ENCODE measurements at regions not wholly inside any gene's neighbourhood (a gene's known extent, or its start where the extent isn't known, plus 50 kb on each side); places are given as distances from the start of the nearest gene placed in this dataset.

DNA sequence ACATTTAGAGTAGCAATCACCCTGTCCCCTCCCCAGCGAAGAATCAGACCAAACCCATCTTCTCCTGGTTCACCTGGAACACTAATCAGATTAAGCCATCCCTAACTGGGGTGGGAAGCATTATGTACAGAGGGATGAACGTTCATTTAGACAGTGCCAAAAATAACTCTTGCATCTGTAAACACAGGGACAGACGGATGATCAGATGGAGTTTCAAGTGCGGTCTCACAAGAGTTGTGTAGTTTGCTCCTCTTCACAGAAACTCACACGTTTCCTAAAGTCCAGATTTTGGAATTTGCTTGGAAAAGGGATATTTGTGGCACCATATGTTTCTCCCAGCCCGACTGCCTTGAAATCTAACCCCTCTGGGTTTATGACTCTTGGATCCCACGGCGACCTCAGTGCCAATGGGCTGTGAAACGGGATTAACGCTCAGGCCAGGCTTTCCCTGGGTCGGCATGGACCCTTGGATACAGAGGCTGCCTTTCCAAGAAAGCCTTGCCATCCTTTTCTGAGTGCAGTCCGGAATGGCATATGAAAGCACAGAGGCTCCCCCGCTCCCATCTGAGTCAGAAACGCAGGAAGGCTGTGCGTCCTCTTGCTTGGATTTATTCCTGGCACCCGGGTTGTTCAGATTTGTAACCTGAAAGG, 293.2 kb upstream of the HABP2 start:
- DNase-seq: no peak

DNA sequence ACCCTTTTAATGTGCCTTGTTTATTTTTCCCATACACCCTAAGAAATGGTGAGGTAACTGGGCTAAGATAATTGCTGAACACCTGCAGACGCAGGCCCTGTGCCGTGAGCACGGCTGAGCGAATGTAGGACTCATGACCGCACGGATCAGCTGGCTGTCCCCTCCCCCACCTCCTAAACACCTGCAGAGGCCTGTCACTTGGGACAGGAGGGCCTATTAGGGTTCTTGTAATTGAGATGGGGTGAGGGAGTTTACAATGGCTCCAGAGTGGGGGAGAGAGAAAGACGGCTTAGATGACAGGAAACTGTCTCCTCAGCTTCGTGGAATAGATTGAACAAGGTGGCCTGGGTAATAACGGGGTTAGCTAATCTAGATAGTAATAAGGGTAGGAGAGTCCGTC, 291.7 kb upstream of the HABP2 start:
- DNase-seq: no peak

DNA sequence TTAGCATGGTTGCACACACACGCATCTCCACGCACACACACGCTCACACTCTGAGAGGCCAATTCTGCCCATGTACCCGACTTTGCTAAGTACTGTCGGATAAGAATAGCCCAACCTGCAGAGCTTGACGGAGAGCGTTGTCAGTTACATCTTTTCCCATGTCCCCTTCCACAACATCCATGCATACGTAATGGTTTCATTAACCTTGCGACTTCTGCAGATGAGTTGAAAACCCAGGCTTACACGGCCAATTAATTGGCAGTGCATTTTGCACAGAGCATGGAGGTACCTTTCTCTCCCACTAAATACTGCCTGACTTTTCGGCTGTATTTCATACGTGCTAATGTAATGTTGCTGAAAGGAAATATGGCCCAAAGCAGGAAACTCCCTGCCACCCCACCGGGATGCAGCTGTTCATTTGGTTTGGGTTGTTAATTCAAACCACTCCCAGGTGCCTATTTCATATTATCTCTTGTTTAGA, 291.2 kb upstream of the HABP2 start:
- DNase-seq: no peak

DNA sequence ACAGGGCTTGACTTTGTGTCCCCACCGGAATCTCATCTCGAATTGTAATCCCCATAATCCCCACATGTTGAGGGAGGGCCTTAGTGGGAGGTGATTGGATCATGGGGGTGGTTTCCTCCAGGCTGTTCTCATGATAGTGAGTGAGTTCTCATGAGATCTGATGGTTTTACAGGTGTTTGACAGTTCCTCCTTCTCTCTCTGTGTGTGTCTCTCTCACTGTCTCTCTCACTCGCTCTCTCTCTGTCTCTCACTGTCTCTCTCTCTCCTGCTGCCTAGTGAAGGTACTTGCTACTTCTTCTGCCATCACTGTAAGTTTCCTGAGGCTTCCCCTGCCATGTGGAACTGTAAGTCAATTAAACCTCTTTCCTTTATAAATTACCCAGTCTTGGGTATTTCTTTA, 289.8 kb upstream of the HABP2 start:
- no peak for DNase-seq

DNA sequence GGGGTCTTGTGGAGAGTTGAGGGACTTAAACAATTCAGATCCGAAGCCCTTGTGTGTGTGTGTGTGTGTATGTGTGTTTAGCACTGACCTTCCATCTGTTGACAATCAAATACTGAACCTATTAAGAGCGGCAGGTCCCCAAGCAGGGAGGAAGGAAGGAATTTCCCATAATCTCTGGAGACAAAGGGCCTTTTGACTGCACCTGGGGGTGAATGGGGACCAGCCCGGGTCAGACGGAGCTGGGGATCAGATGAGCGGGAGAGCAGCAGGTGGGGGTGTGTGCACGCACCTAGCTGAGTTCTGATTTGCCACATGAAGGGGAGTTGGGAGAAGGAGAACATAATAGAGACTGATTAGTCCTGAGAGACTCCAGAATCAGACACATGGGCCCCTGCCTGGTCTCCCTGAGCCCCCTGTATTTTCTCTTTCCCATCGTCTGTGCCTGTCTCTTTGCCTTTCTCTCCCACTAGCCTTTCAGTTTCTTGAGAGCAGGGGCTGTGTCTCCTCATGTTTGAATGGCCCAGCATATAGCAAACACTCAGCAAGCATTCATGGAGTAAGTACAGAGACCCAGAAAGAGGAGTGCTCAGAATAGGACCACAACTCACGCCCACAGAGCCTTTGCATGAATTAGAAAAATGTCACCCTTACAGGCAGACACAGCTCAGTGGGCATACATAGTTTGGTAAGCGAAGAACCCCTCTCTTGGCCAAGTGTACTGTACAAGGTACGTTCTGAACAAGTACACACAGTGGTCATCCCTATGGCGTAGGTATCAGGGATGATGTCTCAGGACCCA, 288.3 kb upstream of the HABP2 start:
- no peak for DNase-seq

DNA sequence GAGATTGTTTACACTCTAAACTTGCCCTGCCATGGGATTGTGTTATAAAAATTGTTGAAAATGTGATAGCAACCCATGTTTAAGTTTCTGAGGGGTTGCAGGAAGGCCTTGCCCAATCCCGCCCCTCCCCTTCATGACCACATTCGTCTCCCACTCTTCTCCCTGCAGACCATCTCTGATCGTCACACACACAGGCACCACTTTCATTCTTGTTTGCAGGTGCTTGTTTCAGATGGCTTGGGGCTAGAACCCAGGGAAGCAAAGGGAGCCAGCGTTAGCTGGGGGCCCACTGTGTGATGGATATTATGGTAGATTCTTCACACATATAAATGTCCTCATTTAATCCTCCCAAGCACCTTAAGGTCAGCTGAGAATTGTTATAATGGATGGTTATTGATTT, 286.7 kb upstream of the HABP2 start:
- no peak for DNase-seq

DNA sequence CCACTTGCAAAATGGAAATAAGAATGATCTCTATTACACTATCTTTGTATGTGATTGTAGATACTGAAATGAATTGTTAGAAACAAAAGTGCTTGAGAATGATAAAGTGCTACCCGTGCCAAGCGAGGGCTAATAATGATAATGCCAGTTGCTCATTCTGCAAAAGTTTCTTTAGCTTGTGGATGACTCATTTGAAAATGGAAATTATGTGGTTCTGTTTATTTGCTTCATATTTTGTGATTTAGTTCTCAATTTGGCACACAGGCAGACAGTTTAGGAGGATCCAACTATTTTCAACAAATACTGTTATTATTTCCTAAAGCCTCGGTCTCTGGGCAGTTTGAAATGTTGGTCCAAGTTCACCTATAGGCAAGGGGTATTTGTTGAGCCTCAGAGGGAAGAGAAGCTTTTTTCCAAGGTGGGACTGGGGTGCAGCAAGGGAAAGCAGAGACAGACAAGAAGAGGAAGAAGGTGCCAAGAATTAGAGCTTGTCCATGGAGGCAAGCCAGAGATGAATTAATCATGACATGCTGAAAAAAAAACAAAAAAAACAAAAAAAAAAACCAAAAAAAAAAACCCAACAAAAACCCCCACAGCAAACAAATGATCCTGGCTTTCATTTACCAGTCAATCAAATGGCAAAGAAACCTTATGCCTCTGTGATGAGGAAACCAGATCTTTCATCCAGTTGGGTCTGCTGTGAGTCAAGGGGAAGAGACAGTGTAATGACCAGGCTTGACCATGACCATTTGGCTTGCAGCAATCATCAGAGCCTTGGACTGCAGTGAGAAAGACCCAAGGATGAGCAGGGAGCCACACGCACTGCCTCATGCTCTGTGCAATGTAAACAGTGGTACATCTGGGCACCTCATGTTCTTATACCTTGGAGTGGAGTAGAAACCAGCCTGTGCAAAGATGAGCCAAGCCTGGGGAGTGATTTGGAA, 285.0 kb upstream of the HABP2 start:
- no peak for DNase-seq

DNA sequence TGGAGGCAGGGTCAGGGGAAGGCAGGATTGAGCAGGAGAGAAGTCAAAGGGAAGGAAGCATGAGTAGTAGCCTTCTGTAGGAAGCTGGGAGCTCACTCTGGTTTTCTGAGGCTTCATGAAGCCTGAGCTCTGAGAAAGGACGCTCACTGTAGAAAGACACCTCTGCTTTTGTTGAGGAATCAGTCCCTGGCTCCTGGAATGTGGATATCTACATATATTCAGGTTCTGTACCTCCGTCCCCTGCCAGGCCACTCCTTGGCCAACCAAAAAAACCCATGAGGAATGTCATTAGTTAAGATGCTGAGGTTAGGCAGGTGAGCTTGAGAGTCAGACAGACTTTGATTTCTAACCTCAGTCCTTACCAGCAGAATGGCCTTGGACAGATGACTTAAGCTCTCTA, 283.5 kb upstream of the HABP2 start:
- no peak for DNase-seq

DNA sequence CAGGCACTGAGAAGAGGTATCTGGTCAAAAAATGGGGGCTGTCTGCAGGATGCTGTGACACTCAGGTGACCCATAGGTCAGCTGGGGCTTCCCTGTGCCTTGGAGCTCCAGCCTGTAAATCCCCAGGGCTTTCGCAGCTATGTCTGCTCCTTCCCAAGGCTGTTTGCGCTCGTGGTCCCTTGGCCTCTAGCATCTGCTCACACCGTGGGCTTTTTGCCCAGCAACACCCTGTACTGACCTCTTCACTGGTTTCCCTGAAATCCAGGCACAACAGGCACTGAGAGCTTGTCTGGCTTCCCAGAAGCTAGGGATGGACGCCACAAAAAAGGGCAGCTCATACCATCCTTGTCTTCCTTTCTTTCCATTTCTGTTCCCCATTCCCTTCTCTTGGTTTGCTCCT, 280.3 kb upstream of the HABP2 start:
- DNase-seq: no peak

DNA sequence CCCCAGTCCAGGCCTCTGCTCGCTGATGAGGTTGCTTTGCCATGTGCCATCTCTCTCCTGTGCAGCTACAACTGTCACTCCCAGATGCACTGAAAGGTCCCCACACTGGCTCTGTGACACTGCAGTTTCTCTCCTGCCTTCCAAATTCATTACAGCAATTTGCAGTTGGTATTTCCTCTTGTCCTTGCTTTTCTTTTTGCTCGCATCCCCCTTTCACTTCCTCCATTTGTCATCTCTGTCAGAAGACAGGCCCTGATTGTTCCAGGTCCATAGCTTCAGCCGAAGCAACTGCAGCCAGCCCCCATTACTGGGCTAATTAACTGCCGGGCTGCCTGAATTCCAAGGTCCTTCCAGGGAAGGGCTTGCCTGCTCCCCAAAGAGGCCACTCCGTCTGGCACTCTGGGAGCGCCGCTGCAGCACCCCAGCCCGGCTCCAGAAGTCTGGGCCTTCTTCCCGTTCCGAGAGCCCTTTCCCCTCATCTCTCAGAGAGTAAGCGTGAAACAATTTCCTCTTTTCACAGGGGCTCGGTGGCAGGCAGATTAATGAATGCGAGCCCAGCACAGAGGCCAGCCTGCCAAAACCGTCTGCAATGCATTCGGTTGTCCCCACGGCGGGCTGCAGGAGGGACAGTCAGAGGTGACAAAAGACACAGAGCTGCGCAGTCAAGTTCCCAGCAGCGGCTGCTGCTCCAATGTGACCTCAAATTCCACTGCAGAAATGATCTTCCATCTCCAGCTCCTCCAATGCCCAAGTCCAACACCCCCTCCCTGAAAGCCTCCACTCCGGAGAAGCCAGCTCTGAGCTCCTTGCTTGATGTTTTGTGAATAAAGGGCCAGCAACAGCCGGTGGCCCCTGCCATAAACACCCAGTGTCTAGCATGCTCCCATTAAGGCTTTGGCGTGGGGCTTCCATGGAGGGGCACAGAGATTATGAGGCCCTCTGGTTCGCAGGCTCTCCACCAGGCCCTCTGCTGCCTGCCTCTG, 279.4 kb upstream of the HABP2 start:
- no peak for DNase-seq

DNA sequence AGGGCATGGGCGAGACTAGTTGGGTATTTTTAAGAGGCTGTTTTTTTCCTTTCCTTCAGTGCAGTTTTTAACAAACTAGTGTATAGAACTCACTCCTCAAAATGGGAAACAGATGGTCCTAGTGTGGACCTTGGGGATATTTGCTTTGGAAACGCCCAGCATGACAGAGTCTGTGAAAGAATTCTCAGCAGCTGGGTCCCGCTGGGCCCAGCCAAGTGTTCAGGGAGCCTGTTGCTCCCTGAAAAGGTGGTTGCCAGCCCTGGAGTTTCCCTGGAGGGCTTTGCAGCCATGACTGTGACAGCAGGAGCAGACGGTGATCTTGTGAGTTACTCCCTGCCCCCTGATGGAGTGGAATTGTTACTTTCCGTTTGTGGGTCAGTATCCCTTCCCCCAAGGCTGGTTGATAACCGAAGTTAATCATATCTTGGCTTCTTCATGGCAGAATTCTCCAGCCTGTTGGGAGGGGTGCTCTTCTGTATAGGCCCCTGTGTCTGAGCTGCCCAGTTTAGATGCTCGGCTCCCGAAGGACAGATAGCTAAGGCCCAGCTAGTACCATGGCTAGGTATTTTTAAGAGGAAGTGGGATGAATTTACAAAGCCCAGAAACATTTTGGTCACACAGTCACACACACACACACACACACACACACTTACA, 278.6 kb upstream of the HABP2 start:
- no peak for DNase-seq

DNA sequence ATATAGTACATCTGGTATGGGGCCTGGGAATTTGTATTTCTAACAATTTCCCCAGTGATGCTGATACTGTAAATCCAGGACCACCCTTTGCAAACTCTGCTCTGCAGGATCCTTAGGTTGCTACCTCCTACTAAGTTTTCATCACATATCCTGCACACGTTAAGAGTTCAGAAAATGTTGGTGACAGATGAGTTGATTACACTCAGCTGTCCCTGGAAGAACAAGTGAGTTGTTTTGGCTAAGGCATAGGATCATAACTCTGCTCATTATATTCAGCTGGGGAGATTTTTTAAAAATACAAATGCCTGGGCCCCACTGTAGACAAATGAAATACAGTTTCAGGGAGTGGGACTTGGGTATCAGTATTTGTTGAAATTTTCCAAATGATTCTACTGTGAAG, 274.6 kb upstream of the HABP2 start:
- no peak for DNase-seq

DNA sequence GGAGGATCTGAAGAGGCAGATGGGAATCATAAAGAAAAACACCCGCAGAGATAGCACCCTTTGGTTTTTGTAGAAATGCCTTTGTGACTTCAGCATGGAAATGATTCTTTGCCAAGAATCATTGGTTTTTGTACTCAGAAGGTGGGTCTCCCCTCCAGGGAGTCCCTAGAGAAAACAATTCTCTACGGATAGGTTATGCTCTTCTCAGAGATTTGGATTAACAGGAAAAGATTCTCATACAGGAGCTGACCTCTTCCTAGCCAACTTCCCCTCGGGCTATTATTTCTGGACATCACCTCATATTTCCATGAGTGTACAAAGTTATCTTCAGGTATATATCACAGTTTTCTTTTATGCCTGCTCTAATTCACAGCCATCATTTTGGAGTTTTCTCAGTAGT, 274.2 kb upstream of the HABP2 start:
- no peak for DNase-seq

DNA sequence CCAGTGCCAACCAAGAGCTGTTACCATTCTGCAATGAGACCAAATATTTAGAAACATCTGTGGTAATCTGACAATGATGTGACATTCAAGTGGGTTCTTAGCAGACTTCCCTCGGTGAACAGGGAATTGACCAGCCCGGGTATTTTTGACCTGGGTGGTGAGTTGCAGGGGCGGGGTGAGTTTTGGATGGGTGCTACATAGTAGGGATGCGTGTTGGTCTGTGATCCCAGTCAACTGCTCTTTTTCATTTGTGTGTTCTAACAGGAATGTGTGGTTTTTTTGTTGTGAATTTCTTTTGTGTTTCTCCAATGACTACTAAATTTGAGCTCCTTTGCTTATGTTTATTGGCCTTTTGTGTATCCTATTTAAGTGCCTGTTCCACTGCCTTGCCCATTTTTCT, 273.6 kb upstream of the HABP2 start:
- no peak for DNase-seq

DNA sequence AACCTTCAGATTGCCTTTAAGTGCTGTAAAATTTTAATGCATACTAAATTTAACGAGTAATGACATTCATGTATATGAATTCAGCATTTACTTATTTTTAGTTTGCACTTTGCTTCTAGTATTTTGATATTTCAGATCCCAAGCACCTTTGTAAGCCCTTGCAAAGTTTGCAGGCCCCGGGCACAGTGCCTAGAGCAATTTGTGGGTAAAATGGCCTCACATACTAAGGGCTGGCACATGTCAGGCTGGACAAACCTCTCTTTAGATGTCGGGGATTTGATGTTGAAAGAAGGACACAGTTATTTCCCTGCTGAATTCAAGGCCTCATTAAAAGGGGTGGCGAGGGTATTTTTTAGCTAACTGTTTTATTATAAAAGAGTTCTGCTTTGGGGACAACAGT, 270.3 kb upstream of the HABP2 start:
- DNase-seq: no peak

DNA sequence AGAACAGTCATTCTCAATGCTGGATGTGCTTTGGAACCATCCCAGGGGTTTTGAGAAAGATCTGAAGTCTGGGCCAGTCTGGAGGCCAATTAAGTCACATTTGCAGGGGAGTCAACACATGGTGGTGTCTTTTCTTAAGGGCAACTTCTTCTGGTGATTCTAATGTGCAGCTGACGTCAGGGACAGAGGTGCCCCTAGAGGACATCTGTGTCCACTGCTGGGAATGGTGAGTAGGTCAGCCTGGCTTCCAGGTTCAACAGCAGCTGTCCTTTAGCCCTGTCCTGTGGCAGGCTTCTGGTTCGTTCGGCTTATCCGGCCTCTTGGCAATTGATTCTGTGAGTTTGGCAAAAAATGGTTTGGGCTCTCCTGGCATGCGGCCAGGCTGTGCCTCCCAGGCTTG, 269.7 kb upstream of the HABP2 start:
- DNase-seq: no peak

DNA sequence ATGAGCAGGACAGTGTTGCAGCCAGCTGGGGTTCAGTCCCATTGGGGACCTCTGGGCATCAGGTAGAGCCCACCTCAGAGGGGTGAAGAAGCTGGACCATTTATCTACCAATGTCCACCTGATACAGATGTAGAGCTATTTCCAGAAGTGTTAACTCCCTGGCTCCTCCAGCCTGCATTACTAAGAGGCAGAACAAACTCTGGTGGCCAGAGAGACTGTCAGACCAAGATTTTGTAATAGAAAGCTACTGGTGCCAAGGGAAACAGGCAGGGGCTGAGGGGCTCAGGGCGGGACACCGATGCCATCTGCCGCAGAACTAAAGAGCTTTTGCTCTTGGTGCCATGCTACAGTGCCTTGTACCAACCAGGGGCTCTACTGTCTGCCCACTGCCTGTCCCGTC, 268.2 kb upstream of the HABP2 start:
- DNase-seq: no peak

DNA sequence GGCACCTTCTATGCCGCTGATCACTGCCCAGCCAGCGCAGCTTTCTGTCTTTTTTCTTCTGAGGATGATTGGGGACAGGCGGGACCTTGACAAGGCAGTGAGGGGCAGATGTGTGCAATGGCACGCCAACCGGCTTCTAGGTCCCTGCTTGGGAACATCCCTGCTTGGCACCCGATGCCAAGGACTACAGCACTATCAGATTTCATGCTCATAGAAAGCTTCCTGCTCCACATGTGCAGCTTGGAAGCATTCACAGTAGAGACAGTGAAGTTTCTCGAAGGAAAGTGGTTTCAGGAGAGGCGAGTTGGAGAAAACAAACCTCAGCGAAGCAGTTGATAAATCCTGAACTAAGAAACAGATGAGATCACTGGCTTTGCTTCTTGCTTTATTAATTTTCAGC, 267.5 kb upstream of the HABP2 start:
- no peak for DNase-seq

DNA sequence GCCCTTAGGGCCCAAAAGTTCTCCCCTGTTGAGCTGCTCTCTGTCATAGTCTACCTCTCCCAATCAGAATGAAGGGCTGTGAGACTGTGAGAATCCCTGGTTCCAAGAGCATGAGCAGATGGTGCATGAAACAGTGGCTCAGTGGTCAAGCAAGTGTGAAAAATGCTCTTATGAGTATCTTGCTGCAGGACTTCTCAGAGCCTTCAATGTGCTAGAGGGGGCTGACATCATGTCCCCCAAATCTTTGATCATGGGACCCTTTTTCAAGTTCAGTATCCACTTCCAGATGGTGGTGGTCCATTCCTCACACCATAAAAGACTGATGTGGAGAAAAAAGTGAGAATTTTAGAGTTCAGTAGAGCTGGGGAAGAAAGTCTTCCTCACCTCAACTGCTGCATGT, 265.3 kb upstream of the HABP2 start:
- DNase-seq: no peak

DNA sequence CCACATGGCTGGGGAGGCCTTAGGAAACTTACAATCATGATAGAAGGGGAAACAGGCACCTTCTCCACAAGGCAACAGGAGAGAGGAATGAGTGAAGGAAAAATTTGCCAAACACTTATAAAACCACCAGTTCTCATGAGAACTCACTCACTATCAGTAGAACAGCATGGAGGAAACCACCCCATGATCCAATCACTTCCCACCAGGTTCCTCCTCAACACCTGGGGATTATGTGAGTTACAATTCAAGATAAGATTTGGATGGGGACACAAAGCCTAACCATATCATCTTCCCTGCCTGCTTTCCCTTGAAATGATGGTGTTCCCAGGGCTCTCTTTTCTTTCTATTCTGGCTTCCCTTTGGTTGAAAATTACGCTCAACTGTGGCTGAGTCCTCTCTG, 262.7 kb upstream of the HABP2 start:
- no peak for DNase-seq

DNA sequence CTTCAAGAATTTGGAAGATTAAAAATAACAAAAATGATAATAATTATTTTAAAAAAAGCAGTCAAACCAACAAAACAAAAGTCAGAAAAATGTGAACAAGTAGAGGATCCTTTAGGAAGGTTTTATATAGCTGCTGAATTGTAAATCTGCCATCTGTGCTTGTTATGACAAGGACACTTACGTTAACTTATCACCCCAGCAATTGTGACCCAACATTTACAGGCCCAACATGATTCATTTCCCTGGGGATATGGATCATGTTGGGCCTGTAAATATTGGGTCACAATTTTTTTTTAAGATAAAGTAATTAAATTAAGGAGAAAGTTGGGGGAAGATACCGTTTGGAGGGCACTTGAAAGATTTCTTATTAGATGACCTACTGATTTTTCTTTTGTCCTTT, 261.4 kb upstream of the HABP2 start:
- no peak for DNase-seq

DNA sequence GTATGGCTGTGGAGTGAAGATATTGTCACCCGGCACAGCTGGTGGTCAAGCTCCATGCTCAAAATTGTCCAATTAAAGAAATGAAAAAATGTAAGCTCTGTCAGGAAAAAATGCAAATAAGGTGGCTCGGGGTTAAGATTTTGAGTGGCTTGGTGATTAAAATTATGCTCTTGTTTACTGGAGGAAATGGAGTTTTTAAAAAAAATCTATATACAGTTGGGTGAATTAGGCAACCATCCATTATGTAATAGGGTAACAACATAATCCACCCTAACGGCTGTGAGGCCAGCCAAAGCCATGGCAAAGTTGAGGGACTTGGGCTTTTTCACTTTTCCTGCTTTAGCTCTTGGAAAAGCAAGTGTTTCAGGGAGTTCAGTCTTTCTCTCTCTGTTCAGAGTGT, 260.8 kb upstream of the HABP2 start:
- DNase-seq: no peak
